ENCODE measurements at regions not wholly inside any gene's neighbourhood (a gene's known extent, or its start where the extent isn't known, plus 50 kb on each side); places are given as distances from the start of the nearest gene placed in this dataset.

DNA sequence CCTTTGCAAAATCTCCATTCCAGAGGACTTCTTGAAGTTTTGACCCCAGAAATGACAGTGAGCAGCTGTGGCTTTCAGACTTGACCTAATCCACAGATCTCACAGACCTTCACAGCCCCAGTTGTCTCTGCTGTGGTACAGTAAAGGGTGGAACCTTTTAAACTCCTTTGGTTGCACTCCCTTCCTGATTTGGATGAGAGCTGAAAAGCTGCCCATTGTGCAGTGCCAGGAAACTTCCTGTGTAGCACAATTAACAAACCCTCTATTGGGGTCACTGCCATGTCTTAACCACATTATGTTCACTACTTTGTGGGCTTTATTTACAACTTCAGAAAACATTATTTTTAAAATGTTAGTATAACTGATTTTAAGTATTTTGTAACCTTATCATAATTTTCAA is 56.7 kb upstream of the PCSK5 start:
- no peak overlapping the region for H3K27ac ChIP-seq
- TF ChIP-seq ZFX (IDR thresholded peaks at IDR 0.05; ENCODE audit: borderline replicate concordance): no peak
- TF ChIP-seq, protein P1, sequence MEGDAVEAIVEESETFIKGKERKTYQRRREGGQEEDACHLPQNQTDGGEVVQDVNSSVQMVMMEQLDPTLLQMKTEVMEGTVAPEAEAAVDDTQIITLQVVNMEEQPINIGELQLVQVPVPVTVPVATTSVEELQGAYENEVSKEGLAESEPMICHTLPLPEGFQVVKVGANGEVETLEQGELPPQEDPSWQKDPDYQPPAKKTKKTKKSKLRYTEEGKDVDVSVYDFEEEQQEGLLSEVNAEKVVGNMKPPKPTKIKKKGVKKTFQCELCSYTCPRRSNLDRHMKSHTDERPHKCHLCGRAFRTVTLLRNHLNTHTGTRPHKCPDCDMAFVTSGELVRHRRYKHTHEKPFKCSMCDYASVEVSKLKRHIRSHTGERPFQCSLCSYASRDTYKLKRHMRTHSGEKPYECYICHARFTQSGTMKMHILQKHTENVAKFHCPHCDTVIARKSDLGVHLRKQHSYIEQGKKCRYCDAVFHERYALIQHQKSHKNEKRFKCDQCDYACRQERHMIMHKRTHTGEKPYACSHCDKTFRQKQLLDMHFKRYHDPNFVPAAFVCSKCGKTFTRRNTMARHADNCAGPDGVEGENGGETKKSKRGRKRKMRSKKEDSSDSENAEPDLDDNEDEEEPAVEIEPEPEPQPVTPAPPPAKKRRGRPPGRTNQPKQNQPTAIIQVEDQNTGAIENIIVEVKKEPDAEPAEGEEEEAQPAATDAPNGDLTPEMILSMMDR (IDR thresholded peaks at IDR 0.05): no peak

DNA sequence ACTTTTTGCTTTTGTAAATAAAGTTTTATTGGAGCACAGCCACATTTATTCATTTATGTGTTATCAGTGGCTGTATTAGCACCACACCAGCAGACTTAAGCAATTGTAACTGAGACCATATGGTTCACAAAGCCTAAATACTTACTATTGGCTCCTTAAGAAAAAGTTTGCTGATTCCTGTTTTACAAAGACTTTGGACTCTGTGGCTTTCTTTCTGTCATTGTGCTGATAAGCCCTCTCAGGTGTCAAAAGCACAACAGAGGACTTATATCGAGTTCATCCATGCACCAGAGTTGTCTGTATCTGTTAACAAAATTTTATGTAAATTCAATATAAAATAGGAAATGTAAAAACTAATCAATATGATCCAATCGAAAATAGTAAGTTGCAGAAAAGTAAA is 55.6 kb upstream of the PCSK5 start:
- TF ChIP-seq ZFX (IDR thresholded peaks at IDR 0.05; ENCODE audit: borderline replicate concordance): no peak
- TF ChIP-seq, protein P1 (IDR thresholded peaks at IDR 0.05): no peak
- no peak overlapping the region for H3K27ac ChIP-seq
